Cerebellar nuclear complex (tissue), 1 donor: ENCODE measurements at regions not wholly inside any gene's neighbourhood (a gene's known extent, or its start where the extent isn't known, plus 50 kb on each side); places are given as distances from the start of the nearest gene placed in this dataset.

Source experiments
- DNase-seq, 2 experiments: peaks; one replicate each; lab custom pipeline; 2025; lab: John Stamatoyannopoulos, UW

DNA sequence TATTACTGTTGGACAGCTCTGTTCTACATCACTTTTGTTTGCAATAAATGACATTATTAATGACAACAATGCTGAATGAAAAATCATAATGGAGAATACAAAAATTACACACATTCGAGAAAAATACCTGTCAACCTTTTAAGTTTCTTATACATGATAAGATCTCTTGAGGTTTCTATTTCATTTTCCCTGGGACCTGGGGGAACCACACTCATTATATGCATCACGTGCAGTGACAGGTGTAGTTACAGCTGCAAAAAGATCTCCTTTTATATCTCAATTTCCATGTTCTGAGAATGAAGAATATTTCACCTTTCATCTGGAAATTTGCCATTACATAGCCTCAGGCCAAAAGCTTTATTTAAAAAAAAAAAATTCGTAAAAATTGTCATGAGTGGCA is 1347.0 kb upstream of the AGA start:
- no peak for DNase-seq

DNA sequence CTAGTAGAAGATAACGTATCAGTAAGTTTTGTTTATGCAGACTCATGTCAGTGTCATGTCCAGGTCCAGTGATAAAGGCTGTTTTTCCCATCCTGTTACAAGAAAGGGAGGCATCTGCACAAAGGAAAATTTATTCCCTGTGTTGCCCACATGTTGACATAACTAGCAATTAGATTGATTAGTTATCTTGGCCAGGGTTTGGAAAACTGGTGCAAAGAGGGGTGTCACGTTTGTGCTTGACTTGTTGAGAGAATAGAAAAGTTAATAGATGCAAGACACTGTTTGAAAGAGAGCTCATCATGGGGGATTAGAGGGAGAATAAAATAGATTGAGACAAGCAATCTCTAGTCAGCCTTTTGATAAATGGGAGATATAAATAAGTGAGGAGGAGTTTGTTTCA is 1357.0 kb upstream of the AGA start:
- no peak for DNase-seq

DNA sequence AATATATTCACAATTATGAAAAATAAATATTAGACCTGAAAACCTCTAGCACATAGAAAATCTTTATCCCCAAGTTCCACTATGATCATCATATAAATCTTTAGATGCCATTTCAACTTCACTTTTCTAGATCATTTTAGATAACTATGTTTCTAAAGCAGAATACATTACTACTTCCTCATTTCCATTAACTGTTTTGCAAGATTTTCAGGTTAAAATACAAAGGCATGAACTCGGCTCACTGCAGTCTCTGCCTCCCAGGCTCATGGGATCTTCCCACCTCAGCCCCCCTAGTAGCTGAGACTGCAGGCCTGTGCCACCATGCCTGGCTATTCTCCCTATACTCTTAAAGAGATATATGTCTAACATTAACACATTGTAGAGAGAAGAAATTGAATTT is 1365.9 kb upstream of the AGA start:
- no peak for DNase-seq

DNA sequence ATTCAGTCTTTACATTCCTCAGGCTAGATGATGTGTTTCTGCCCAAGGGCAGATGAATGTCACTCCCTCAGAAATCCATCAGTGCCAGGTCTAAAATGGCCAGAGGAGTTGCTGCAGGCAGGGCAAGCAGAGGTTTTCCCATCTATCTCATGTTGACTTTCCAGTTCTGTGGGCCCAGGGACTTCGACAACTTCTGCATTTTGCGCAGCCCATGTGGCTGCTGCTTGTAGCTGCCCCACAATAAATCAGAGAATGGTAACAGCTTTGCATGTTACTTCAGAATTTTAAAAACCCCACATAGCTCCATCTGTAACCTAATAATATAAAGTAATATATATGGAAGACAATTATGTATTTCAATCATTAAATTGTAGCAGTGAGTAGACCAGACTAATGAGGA is 1367.7 kb upstream of the AGA start:
- DNase-seq, result no peak

DNA sequence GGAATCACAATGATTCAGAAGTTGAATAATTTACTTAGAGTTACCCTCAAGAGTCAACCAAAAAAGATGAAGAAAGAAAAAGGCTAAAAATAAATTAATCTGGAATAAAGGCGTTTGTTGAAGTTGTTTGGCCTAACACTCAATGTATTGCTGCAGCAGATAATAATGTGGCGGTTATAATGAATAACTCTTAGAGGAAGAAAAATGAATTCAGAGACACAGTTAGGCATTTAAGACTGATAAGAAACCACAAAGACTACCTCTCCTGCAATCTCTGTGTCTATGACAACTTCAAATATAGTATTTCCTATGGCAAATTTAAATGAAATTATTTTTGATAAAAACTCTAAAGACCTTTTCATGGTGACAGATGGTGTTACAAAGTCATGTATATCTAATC is 1369.1 kb upstream of the AGA start:
- DNase-seq, result no peak

DNA sequence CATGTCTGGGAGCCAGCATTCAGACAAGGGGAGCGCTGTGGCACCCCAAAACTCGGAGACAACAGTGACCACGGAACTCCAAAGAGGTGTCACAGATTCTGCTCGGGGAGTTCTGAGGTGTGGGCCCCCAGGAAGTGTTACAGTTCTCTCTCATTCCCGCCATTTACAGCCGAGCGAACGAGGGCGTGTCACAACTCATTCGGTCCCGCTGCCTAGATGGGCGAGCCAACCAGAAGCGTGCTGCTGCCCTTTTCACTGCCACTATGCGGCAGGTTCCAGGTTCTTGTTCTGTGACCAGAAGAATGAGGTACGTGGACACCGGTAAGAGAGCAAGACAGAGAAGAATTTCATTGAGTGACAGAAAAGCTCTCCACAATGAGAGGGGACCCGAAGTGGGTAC is 1370.6 kb upstream of the AGA start:
- DNase-seq, result no peak

DNA sequence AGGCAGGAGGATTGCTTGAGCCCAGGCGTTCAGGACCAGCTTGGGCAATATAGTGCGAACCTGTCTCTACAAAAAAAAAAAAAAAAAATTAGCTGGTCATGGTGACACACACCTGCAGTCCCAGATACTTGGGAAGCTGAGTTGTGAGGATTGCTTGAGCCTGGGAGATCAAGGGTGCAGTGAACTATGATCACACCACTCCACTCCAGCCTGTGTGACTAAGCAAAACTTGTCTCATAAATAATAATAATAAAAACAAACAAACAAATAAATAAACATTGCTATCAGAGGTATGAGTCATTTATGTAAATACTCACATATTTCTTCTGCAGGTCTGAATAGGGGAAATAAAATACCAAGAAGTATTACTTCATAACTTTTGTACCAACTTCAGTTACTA is 1372.7 kb upstream of the AGA start:
- no peak for DNase-seq

DNA sequence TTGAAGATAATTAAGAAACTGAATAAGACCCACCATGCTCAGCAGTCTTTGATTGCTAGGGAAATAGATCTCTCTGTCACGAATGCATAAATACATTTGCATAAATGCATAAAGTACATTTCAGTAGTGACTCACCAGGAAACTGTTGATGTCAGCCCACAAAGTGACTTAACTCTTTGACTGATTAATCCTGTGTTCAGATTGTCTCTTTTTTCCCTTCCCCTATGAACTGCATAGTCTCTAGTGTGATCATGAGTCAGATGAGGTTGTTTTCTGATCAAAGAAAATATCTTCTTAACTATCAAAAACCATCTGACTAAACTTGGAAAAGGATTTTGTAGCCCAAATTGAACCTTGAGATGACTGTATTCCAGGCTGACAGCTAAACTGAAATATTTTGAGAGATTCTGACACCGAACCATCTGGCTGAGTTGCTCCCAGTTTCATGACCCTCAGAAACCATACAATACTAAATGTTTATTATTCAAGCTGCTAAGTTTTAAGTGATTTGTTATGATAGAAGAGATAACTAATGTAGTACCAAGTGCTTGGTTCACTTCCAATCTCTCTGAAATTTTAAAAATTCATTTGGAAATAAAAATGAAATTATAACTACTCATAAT is 1381.5 kb upstream of the AGA start:
- no peak for DNase-seq

DNA sequence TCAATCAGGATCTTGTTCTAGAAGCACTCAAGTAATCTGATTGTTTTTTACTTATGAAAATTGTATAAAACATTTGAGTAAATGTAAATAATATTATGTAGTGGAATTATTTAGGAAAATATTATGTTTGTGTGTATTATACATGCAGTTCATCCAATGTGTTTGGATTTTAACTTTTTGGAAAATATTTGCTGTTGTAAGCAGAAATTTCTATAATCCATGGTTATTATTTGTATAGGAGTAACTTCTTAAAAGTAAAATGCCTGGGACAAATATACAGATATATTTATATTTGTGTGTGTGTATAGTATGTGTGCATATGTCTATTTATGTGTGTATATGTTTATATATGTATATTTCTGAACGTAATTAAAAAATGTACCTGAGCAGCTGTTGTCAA is 1394.6 kb upstream of the AGA start:
- no peak for DNase-seq

DNA sequence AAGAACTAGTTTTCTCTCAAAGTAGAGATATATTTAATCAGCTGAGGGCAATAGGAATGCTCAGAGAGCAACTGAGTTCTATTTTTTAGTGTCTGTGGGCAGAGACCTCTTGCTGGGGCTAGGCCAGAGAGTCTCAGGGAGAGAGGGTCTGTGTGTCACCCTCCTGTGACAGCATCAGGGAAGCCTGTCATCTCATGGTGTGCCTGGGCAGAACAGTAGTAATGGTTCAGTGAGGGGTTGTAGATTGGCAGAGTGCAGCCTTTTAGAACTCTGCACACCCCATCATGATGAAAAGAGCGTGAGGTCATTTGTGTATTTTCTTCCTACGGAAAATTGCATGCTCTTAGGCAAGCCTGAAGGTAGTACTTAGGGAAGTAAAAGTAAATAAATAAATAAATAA is 1396.5 kb upstream of the AGA start:
- no peak for DNase-seq

DNA sequence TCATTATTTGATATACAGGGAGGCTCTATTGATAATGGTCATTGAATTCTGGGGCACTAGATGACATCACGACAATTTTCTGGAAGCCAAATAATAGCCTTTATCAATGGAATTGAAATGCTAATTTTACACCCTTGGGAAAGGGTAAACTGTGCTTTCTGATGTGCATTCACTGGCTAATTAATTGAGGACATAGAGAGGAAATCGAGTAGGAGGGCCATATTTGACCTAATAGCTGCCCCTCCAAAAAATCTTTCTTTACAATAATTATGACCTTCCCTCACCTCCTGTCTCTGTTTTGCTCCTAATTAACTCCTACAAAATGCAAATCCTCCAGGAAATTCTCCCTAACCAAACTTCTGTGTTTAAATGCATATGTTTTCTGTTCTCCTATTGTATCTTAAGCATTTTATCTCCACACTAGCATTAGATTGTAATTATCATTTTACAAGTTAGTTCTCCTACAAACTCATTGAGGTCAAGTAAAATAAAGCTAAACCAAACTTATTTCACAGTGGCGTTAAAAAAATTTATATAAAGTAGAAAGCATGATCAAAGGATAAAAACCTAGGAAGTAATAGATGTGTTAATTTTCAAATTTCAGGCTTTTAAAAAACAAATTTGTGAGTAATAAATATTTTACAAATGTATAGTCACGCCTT is 1414.0 kb upstream of the AGA start:
- no peak for DNase-seq

DNA sequence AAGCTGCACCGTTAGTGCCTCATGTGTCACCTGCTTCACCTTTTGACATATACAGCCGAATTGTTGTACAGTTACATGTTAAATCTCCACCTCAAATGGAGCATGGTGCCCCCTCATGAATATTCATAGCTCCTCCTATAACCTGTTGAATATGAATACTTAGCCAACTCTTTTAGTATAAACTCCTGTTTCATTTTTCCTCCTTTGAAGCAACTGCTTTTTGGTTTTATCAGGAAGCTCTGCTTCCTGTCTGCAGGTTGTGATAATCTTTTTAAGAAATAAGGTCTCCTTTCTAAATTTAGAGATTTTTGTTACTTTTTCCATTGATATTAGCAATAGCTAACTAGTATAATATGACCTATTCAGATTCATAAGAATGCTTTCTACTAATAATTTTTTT is 1429.2 kb upstream of the AGA start:
- no peak for DNase-seq

DNA sequence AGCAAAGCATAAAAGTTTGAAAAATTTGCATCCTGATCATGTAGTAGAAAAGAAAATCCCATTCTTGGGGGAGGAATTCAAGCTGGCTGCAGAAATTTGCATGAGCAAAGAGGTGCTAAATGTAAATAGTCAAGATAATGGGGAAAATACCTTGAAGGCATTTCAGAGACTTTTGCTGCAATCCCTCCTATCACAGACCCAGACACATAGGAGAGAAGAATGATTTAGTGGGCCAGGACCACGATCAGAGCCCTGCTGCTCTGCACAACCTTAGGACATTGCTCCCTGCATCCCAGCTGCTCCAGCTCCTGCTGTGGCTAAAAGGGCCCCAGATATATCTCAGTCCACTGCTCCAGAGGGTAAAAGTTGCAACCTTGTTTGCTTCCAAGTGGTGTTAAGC is 1439.7 kb upstream of the AGA start:
- DNase-seq, result no peak

DNA sequence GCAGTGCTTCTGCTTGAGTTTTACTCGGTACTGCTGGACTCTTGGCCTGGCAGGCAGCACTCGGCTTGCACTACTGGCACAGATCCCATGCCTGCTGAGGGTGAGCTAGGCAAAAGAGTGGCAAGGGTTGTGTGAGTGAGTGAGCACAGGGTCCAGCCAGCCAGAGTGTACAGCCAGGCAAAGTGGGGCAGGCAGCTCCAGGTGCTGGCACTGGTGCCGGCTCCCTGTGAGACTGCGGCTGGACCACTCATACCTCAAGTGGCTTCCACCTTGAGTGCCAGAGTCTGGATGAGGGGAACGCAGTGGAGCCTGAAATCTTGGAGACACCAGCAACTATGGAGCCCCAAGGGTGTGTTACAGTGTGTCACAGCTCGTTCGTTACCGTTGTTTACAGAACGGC is 1451.9 kb upstream of the AGA start:
- peak; percentile 50 to 74 for DNase-seq

DNA sequence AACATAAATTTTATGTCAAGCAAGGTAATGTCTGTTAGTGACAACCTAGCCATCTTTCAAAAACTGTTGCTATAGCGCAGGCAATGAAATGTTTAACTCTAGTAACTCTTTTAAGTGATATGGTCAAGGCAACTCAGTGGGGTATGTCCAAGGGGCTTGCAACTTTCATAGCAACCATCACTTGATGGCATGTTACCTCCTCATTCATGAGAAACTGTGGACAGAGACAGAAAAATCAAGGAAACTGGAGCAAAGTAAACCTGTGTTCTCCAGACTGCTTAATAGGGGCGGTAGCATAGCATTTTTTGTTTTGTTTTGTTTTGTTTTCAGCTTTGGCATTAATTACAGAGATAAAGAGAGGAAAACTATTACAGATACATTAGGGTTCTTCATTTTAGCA is 1456.8 kb upstream of the AGA start:
- DNase-seq, result no peak

DNA sequence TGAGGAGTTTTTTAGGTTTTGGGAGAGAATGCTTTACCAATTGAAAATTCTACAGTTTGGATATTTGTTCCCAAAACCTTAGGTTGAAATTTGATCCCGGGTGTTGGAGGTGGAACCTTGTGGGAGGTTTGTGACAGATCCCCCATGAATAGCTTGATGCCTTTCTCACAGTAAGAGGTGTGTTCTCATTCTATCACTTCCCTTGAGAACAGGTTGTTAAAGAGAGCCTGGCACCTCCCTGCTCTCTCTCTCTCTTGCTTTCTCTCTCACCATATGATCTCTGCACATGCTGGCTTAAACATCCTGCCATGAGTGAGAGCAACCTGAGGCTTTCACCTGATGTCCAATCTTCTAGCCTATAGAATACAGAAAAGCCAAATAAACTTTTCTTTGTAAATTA is 1475.5 kb upstream of the AGA start:
- DNase-seq, result no peak

DNA sequence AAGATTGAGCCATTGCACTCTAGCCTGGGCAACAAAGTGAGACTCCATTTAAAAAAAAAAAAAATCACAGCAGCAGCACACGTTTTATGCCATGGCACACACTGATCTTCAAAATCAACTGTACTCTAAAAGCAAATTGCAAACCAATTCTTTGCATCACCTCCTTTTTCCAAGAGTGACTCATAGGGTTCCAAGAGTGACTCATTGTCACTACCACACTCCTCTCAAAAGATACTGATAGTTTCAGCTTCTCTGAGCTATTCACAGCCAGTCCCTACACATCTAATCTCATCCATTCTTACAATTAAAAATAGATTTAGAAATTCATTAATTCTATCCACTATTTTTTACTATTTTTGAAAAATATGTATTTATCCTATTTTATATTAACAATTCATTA is 1494.9 kb upstream of the AGA start:
- DNase-seq, result no peak

DNA sequence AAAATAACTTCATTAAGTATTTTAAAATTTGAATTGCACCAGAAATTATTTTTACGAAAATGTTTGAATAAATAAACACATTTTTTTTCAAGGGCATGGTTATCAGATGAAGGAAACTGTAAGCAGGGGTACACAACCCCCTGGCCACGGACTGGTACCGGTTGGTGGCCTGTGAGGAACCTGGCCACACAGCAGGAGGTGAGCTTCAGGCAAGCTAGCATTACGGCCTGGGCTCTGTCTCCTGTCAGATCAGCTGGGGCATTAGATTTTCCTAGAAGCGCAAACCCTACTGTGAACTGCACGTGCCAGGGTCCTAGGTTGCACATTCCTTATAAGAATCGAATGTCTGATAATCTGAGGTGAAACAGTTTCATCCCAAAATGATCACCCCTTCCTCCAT is 1499.7 kb upstream of the AGA start:
- no peak for DNase-seq

DNA sequence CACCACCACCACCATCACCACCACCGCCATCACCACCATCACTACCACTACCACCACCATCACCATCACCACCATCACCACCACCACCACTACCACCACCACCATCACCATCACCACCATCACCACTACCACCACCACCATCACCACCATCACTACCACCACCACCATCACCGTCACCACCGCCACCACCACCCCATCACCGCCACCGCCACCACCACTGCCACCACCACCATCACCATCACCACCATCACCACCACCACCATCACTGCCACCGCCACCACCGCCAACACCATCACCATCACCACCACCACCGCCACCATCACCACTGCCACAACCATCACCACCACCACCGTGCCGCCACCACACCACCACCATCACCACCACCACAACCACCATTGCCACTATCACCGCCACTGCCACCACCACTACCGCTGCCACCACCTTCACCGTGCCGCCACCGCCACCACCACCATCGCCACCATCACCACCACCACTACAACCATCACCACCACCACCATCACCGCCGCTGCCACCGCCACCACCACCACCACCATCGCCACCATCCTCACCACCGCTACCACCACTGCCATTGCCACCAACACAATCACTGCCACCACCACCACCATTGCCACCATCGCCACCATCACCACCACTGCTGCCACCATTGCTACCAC is 1511.3 kb upstream of the AGA start:
- DNase-seq, result no peak

DNA sequence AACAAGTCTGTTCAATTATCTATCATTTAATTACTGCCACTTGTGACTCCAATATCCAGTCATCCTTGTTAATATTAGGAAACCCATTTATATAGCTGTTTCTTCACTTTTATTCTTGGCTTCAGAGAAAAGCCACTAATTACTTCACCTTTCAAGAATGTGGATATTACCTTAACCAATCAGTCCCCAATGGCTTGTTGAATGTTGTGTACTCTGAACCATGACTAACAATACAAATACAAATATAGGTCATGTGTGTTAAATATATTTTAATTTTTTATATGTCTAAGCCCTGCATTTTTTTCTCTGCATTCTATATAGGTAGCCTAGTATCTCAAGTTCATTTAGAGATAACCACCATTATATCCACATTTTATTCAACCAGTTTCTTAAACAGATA is 1513.4 kb upstream of the AGA start:
- no peak for DNase-seq

DNA sequence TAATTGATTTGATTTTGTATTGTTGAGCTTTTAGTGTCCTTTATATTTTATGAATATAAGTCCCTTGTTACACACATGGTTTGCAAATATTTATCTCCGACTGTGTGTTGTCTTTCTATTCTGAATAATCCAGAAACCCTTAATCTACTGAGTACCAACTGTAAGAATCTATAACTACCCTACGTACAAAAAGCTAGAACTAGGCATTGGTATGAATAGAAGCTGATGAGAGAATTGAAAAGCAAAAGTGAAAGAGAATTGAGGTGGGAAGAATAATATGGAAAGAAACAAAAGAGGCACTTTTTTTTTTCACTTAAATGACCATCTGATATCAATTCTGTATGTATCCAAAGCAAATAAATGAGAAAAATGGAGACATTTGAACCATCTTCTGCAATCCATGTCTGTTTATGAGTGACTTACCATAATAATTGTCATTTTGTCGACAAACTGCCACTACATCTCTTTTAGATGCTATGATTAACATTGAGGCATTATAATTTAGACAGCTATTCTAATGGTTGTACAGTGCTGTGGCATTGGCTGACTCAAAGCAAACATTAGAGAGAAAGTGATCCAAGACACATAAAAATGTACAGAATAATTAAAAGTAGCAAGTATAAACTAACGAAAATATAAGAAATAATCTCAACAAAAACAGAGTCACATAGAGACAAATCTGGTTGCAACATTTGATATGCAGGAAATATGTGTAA is 1516.6 kb upstream of the AGA start:
- no peak for DNase-seq

DNA sequence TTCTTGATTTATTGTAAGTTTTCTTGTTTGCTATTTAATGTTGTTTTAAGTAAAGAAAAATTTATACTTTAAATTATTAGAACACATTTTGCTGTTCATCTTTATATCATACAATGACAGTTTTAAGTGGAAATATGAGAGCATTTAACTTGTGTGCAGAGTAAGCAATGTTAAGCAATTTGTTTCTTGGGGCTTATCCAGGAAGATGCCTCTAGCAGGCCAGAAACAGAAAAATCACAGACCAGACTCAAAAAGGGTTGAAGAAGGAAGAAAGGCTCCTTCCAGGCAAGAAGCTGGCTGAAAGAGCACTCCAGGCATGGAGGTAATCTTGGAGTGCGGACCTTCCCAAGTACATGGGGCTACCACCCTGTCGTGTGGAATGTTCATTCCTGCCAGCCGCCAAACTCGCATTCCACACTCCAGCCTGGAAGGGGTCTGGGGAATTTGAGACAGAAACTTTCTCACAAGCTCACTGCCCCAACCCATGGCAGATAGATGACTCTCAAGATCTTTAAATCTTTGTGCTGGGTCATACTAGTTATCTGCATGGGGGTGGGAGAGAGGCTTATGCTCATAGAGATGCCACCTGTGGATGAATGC is 1521.3 kb upstream of the AGA start:
- DNase-seq, result no peak

DNA sequence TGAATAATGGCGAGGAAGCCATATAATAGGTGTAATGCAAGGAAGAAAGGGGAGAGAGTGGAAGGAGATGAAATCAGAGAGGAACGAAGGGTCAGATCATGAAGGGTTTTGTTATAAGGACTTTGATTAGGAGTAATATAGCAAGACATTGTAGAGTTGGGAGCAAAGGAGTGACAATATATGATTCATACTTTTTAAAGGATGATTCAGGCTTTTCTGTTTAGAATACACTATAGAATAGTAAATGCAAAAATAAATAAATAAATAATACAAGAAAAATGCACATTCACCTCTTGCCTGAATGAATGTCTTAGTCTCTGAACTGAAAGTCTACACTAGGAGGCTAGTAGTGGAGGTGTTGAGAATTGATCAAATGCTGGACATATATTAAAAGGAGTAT is 1524.4 kb upstream of the AGA start:
- DNase-seq, result no peak
